Body of pancreas (tissue), 4 donors: ENCODE measurements at regions not wholly inside any gene's neighbourhood (a gene's known extent, or its start where the extent isn't known, plus 50 kb on each side); places are given as distances from the start of the nearest gene placed in this dataset.

Source experiments
- POLR2A ChIP-seq, 3 donors: fragments of 450-650 bp; IDR thresholded peaks; one replicate each; pipeline ENCODE4 v1.6.1; 2016; ENCODE audit warnings: antibody characterized with exemption in 3 of 3, mild to moderate bottlenecking in 2 of 3
- TF ChIP-seq, protein P1 (sequence below), 7 experiments: fragments of 450-650 bp in 4 of 7; fragments of 200-600 bp in 3 of 7; sonication (generic) in 3 of 7; IDR thresholded peaks; one replicate each; pipeline ENCODE4 v1.5.1; 2016 to 2019; ENCODE audit warnings: antibody characterized with exemption in 7 of 7

- TF ChIP-seq, protein P1, sequence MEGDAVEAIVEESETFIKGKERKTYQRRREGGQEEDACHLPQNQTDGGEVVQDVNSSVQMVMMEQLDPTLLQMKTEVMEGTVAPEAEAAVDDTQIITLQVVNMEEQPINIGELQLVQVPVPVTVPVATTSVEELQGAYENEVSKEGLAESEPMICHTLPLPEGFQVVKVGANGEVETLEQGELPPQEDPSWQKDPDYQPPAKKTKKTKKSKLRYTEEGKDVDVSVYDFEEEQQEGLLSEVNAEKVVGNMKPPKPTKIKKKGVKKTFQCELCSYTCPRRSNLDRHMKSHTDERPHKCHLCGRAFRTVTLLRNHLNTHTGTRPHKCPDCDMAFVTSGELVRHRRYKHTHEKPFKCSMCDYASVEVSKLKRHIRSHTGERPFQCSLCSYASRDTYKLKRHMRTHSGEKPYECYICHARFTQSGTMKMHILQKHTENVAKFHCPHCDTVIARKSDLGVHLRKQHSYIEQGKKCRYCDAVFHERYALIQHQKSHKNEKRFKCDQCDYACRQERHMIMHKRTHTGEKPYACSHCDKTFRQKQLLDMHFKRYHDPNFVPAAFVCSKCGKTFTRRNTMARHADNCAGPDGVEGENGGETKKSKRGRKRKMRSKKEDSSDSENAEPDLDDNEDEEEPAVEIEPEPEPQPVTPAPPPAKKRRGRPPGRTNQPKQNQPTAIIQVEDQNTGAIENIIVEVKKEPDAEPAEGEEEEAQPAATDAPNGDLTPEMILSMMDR (IDR thresholded peaks at IDR 0.05) = no peak
- TF ChIP-seq POLR2A (IDR thresholded peaks at IDR 0.05) = no peak
Observed at GRCh38 chr5:106730506-106730905, 940.2 kb downstream of the EFNA5 start.
